Esophagus (tissue), 2 donors: ENCODE measurements at regions not wholly inside any gene's neighbourhood (a gene's known extent, or its start where the extent isn't known, plus 50 kb on each side); places are given as distances from the start of the nearest gene placed in this dataset.

Experiments
- H3K27ac ChIP-seq, 2 donors: one replicate each; pipeline ENCODE4 v1.5.1; 2013; ENCODE audit warnings: low read depth in 2 of 2, mild to moderate bottlenecking in 2 of 2, inconsistent platforms in 1 of 2, low read length in 1 of 2, moderate library complexity in 1 of 2
- H3K27me3 ChIP-seq, 2 donors: one replicate each; pipeline ENCODE4 v1.6.1; 2013; ENCODE audit warnings: low read length in 2 of 2, control low read depth in 1 of 2, mild to moderate bottlenecking in 1 of 2; ENCODE audit not compliant: insufficient read depth in 2 of 2, control insufficient read depth in 1 of 2
- H3K36me3 ChIP-seq, 2 donors: one replicate each; pipeline ENCODE4 v1.6.1; 2013; ENCODE audit warnings: low read length in 1 of 2; ENCODE audit not compliant: control insufficient read depth in 2 of 2, insufficient read depth in 2 of 2
- H3K4me1 ChIP-seq, 2 donors: one replicate each; pipeline ENCODE4 v1.6.1; 2013; ENCODE audit warnings: low read length in 1 of 2; ENCODE audit not compliant: control insufficient read depth in 2 of 2, insufficient read depth in 2 of 2
- H3K4me3 ChIP-seq, 2 donors: one replicate each; pipeline ENCODE4 v1.5.1; 2013; ENCODE audit warnings: low read length in 2 of 2, mild to moderate bottlenecking in 2 of 2, low read depth in 1 of 2, moderate library complexity in 1 of 2
- H3K9me3 ChIP-seq, 2 donors: one replicate each; pipeline ENCODE4 v1.6.1; 2013; ENCODE audit warnings: mild to moderate bottlenecking in 2 of 2, low read depth in 1 of 2, low read length in 1 of 2, moderate library complexity in 1 of 2; ENCODE audit not compliant: control insufficient read depth in 2 of 2, insufficient read depth in 1 of 2
- WGBS, 2 donors: extraction: QIAGEN DNeasy Blood & Tissue Kit; methylation state at CpG; one replicate each; pipeline ENCODE4 v1.1.7; 2013; 5-methylcytosine and 5-hydroxymethylcytosine counted together
- donor health status: healthy with polysubstance abuse.
- donor health status: Bipolar disorder and iron deficiency.

GRCh38 chr13:73335210-73335609 is 276.4 kb downstream of the KLF5 start:
- no peaks in the 10 kb centered on the region for H3K27me3 ChIP-seq
- 40 to 49% methylated on average over 5 of the region's 5 CpGs for WGBS, 2 donors
- H3K9me3 ChIP-seq, result no peaks in the 10 kb centered on the region
- H3K4me3 ChIP-seq, result no peak overlapping the region
- H3K36me3 ChIP-seq, result no peaks in the 10 kb centered on the region
- H3K27ac ChIP-seq, result no peak overlapping the region
- no peaks in the 10 kb centered on the region for H3K4me1 ChIP-seq

- Histone ChIP-seq H3K4me3 (no peak overlapping the region), H3K27me3 (no peaks in the 10 kb centered on the region), H3K4me1 (no peaks in the 10 kb centered on the region), H3K9me3 (no peaks in the 10 kb centered on the region), H3K36me3 (no peaks in the 10 kb centered on the region), H3K27ac (peak overlapping the region in 1 of 2 donors; percentile 30)
- WGBS, 2 donors, result 52 to 59% methylated on average over 4 of the region's 4 CpGs
Observed at GRCh38 chr13:73334445-73334844, 275.6 kb downstream of the KLF5 start.

GRCh38 chr13:73331556-73331955 is 272.8 kb downstream of the KLF5 start:
- no peaks in the 10 kb centered on the region for H3K27me3 ChIP-seq
- H3K36me3 ChIP-seq, result no peaks in the 10 kb centered on the region
- no peaks in the 10 kb centered on the region for H3K9me3 ChIP-seq
- H3K4me1 ChIP-seq, result no peaks in the 10 kb centered on the region
- H3K4me3 ChIP-seq, result no peak overlapping the region
- 76 to 83% methylated on average over 1 of the region's 1 CpG for WGBS, 2 donors
- H3K27ac ChIP-seq, result no peak overlapping the region

GRCh38 chr13:73329355-73329754 is 270.6 kb downstream of the KLF5 start:
- Histone ChIP-seq H3K36me3 (no peaks in the 10 kb centered on the region), H3K4me1 (no peaks in the 10 kb centered on the region), H3K27me3 (no peaks in the 10 kb centered on the region), H3K4me3 (no peak overlapping the region), H3K9me3 (no peaks in the 10 kb centered on the region), H3K27ac (no peak overlapping the region)
- 87 to 89% methylated on average over 3 of the region's 3 CpGs for WGBS, 2 donors

GRCh38 chr13:73327579-73327978 is 268.8 kb downstream of the KLF5 start:
- Histone ChIP-seq H3K4me3 (no peak overlapping the region), H3K36me3 (no peaks in the 10 kb centered on the region), H3K4me1 (no peaks in the 10 kb centered on the region), H3K9me3 (no peaks in the 10 kb centered on the region), H3K27ac (no peak overlapping the region), H3K27me3 (no peaks in the 10 kb centered on the region)
- WGBS, 2 donors, result 76 to 80% methylated on average over 4 of the region's 4 CpGs

GRCh38 chr13:73325723-73326558 is 267.1 kb downstream of the KLF5 start:
- Histone ChIP-seq H3K4me1 (no peaks in the 10 kb centered on the region), H3K4me3 (no peak overlapping the region), H3K27ac (no peak overlapping the region), H3K9me3 (no peaks in the 10 kb centered on the region), H3K27me3 (no peaks in the 10 kb centered on the region), H3K36me3 (no peaks in the 10 kb centered on the region)
- 51 to 60% methylated on average over 7 of the region's 7 CpGs for WGBS, 2 donors

- no peak overlapping the region for H3K27ac ChIP-seq
- 55 to 56% methylated on average over 10 of the region's 10 CpGs for WGBS, 2 donors
Observed at GRCh38 chr13:73324842-73325722, 266.3 kb downstream of the KLF5 start.

GRCh38 chr13:73323615-73324014 is 264.8 kb downstream of the KLF5 start:
- Histone ChIP-seq H3K27me3 (no peaks in the 10 kb centered on the region), H3K9me3 (no peaks in the 10 kb centered on the region), H3K27ac (no peak overlapping the region), H3K4me3 (no peak overlapping the region), H3K36me3 (no peaks in the 10 kb centered on the region), H3K4me1 (no peaks in the 10 kb centered on the region)
- WGBS, 2 donors, result 86 to 87% methylated on average over 1 of the region's 1 CpG

More at GRCh38 chr13:73324842-73325722, 266.3 kb downstream of the KLF5 start:
- no peaks in the 10 kb centered on the region for H3K36me3 ChIP-seq
- H3K4me3 ChIP-seq, result no peak overlapping the region
- H3K27me3 ChIP-seq, result no peaks in the 10 kb centered on the region
- H3K9me3 ChIP-seq, result no peaks in the 10 kb centered on the region
- no peaks in the 10 kb centered on the region for H3K4me1 ChIP-seq

- H3K36me3 ChIP-seq, result no peaks in the 10 kb centered on the region
- H3K4me3 ChIP-seq, result no peak overlapping the region
- WGBS, 2 donors, result 91 to 93% methylated on average over 2 of the region's 2 CpGs
- no peaks in the 10 kb centered on the region for H3K4me1 ChIP-seq
- H3K9me3 ChIP-seq, result no peaks in the 10 kb centered on the region
- no peaks in the 10 kb centered on the region for H3K27me3 ChIP-seq
- no peak overlapping the region for H3K27ac ChIP-seq
Observed at GRCh38 chr13:73321043-73321442, 262.2 kb downstream of the KLF5 start.
